ENCODE measurements at regions not wholly inside any gene's neighbourhood (a gene's known extent, or its start where the extent isn't known, plus 50 kb on each side); places are given as distances from the start of the nearest gene placed in this dataset.
A peak's percentile ranks its signal among the peaks of the same experiment; 100 is the strongest.

- TF ChIP-seq CTCF (IDR thresholded peaks at IDR 0.05) (no peak), CHD2 (IDR thresholded peaks at IDR 0.05; ENCODE audit: low read length, partially characterized antibody) (no peak)
- TF ChIP-seq, protein P1, sequence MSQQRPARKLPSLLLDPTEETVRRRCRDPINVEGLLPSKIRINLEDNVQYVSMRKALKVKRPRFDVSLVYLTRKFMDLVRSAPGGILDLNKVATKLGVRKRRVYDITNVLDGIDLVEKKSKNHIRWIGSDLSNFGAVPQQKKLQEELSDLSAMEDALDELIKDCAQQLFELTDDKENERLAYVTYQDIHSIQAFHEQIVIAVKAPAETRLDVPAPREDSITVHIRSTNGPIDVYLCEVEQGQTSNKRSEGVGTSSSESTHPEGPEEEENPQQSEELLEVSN (IDR thresholded peaks at IDR 0.05; ENCODE audit: borderline replicate concordance, low read depth): no peak
These were observed 195.8 kb upstream of the FOXF1 start (continued) for GRCh38 chr16:86314402-86315025.

DNA sequence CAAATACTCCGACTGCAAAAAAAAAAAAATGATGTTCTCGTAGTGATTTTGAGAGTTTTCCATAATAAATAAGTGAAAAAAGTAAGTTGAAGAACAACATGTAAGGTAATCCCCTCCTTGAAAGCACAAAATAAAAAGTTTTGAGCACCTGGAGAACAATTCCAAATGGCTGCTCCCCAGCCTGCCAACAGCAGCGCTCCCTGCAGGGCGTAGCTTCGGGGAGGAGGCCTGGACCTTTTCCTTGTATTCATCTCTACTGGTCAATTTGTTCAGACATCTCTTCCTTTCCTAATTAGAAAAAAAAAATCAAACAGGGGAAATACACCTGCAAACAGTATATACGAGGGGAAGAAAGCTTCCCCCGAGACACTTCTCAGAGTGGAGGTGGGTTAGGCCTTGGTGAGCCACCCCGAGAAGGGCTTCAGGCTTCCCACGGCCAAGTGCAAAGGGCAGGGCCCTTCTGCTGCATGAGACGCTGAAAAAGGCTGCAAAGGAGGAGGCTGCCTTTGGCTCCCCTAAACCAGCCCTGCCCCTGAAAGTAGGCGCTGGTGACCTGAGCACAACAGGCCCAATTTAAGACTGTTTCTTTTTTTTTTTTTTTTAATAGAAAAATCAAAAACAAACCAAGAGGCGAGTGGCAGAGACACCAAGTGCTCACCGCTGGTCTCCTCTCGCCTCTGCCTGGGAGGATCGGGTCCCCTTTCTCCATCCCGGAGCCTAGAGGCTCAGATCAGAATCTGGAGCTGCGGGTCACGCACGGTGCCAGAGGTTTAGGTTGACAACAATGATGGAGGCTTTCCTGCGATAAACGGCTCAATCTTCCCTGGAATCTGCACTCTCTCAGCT, 193.1 kb upstream of the FOXF1 start:
- ChIA-PET CTCF (interaction anchor here (0.7 to 1.5 kb wide), 2 partner anchors 30 to 675 kb away, joined by 3 read pairs; no protein-coding TSS in a partner anchor), POLR2A (no interaction called here)
- no peak for FAIRE-seq
- no peak overlapping the region for H3K4me3 ChIP-seq
- TF ChIP-seq GATA3 (IDR thresholded peaks at IDR 0.05; ENCODE audit: borderline replicate concordance) (no peak), BHLHE40 (IDR thresholded peaks at IDR 0.05; ENCODE audit: low read depth, low read length) (no peak), TP53 (CRISPR knock-in tag; IDR thresholded peaks at IDR 0.05) (no peak), CHD4 (IDR thresholded peaks at IDR 0.05; ENCODE audit: borderline replicate concordance) (no peak)
- TF ChIP-seq, protein P2, sequence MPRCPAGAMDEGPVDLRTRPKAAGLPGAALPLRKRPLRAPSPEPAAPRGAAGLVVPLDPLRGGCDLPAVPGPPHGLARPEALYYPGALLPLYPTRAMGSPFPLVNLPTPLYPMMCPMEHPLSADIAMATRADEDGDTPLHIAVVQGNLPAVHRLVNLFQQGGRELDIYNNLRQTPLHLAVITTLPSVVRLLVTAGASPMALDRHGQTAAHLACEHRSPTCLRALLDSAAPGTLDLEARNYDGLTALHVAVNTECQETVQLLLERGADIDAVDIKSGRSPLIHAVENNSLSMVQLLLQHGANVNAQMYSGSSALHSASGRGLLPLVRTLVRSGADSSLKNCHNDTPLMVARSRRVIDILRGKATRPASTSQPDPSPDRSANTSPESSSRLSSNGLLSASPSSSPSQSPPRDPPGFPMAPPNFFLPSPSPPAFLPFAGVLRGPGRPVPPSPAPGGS (IDR thresholded peaks at IDR 0.05): no peak
- TF ChIP-seq, protein P3, sequence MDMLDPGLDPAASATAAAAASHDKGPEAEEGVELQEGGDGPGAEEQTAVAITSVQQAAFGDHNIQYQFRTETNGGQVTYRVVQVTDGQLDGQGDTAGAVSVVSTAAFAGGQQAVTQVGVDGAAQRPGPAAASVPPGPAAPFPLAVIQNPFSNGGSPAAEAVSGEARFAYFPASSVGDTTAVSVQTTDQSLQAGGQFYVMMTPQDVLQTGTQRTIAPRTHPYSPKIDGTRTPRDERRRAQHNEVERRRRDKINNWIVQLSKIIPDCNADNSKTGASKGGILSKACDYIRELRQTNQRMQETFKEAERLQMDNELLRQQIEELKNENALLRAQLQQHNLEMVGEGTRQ (IDR thresholded peaks at IDR 0.05): no peak
- TF ChIP-seq, protein P4, sequence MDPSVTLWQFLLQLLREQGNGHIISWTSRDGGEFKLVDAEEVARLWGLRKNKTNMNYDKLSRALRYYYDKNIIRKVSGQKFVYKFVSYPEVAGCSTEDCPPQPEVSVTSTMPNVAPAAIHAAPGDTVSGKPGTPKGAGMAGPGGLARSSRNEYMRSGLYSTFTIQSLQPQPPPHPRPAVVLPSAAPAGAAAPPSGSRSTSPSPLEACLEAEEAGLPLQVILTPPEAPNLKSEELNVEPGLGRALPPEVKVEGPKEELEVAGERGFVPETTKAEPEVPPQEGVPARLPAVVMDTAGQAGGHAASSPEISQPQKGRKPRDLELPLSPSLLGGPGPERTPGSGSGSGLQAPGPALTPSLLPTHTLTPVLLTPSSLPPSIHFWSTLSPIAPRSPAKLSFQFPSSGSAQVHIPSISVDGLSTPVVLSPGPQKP (IDR thresholded peaks at IDR 0.05; ENCODE audit: low read depth, low read length): no peak
- no peaks in the 10 kb centered on the region for H3K9me3 ChIP-seq
- H3K4me1 ChIP-seq: no peaks in the 10 kb centered on the region
- H3K27ac ChIP-seq: no peak overlapping the region
- no peak; a peak in 1 of 6 replicates for ATAC-seq
- H3K4me2 ChIP-seq: no peak overlapping the region
- WGBS (ENCODE audit: missing lambda C conversion rate): 76% methylated on average over 21 of the region's 21 CpGs
- DNase-seq (ENCODE audit: low read depth in 1 of 2, low spot score in 1 of 2): no peak

DNA sequence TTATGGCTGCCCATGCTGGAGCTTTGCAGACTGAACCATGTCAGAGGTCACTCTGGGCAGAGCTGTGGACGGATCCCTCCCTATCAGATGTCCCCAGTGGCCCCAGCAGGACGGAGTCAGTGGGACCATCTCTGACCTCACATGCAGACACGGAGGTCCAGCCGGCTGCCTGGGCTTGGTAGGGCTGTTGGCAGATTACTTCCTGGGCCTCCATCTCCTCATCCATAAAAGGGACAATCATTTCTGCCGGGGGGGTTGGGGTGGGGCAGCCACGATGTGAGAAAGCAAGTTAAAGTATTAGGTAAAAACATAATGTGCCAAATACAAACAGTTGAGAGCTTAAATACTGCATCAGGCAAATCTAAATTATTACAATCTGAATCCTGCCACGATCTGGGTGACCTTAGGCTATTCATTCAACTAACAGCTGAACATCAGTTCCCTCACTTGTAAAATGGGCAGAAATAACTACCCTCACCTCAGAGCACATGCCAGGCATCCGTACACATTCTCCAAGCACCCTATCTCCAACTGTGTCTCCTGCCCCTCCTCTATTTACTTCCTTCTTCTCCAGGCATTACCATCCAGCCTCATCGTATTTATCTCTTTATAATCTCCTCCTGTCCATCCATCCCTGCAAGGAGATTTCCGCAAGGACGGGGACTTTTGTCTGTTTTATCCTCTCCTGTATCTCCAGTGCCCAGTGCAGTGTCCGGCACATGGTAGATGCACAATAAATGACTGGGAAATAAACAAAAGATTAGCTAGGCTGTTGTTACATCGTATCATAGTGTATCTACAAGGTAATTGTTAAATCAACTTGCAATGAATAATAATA, 192.3 kb upstream of the FOXF1 start:
- FAIRE-seq: no peak
- TF ChIP-seq RCOR1 (IDR thresholded peaks at IDR 0.05; ENCODE audit: low read depth, low read length): no peak
- DNase-seq (ENCODE audit: low read depth in 1 of 2, low spot score in 1 of 2): no peak
- no peaks in the 10 kb centered on the region for H3K4me1 ChIP-seq
- no peaks in the 10 kb centered on the region for H3K9me3 ChIP-seq
- WGBS (ENCODE audit: missing lambda C conversion rate): 45% methylated on average over 9 of the region's 13 CpGs
- peak in 1 of 2 experiments; percentile 23; a peak in 1 of 6 replicates for ATAC-seq
- no peak overlapping the region for H3K4me3 ChIP-seq
- ChIA-PET CTCF (interaction anchor here (1.5 kb wide), 1 partner anchor 29 kb away, joined by 3 read pairs; no protein-coding TSS in a partner anchor), POLR2A (no interaction called here)
- no peak overlapping the region for H3K27ac ChIP-seq
- no peak overlapping the region for H3K4me2 ChIP-seq

Measured in A549 (cell line).